Astrocyte (in vitro differentiated cells and primary cell): ENCODE measurements at regions not wholly inside any gene's neighbourhood (a gene's known extent, or its start where the extent isn't known, plus 50 kb on each side); places are given as distances from the start of the nearest gene placed in this dataset.

ENCODE experiments used
- DNase-seq: peaks from one replicate; pipeline ENCODE4 v3.0.0-alpha.2; 2010; ENCODE audit warnings: low read depth
- FAIRE-seq: peaks from 2 replicates; lab custom pipeline; 2011; peaks lifted over from hg19 to GRCh38; lab: Jason Lieb, UNC
- H2AFZ ChIP-seq: 2 replicates; pipeline ENCODE4 v1.6.0; 2012; ENCODE audit warnings: low read depth, low read length, inconsistent platforms
- H3K27ac ChIP-seq: 2 replicates; pipeline ENCODE4 v1.5.1; 2011; ENCODE audit warnings: low read depth, low read length, inconsistent platforms
- H3K27me3 ChIP-seq: 2 replicates; pipeline ENCODE4 v1.6.0; 2011; ENCODE audit warnings: low read length, inconsistent platforms; ENCODE audit not compliant: insufficient read depth
- H3K36me3 ChIP-seq: 2 replicates; pipeline ENCODE4 v1.5.1; 2011; ENCODE audit warnings: low read length, inconsistent platforms; ENCODE audit not compliant: insufficient read depth
- H3K4me1 ChIP-seq: 2 replicates; pipeline ENCODE4 v1.5.1; 2011; ENCODE audit warnings: low read length, inconsistent platforms; ENCODE audit not compliant: insufficient read depth
- H3K4me2 ChIP-seq: 2 replicates; pipeline ENCODE4 v1.6.0; 2012; ENCODE audit warnings: low read length, inconsistent platforms
- H3K4me3 ChIP-seq: 2 replicates; pipeline ENCODE4 v1.5.1; 2011; ENCODE audit warnings: low read depth, mild to moderate bottlenecking, low read length, inconsistent platforms; ENCODE audit not compliant: insufficient read depth
- H3K79me2 ChIP-seq: 2 replicates; pipeline ENCODE4 v1.6.0; 2012; ENCODE audit warnings: mild to moderate bottlenecking, low read length, inconsistent platforms; ENCODE audit not compliant: insufficient read depth
- H3K9ac ChIP-seq: 2 replicates; pipeline ENCODE4 v1.6.0; 2012; ENCODE audit warnings: mild to moderate bottlenecking, low read length, inconsistent platforms
- H3K9me3 ChIP-seq: 2 replicates; pipeline ENCODE4 v1.5.1; 2012; ENCODE audit warnings: low read depth, mild to moderate bottlenecking, low read length, inconsistent platforms; ENCODE audit not compliant: insufficient read depth
- H4K20me1 ChIP-seq: 2 replicates; pipeline ENCODE4 v1.6.0; 2012; ENCODE audit warnings: low read length, inconsistent platforms; ENCODE audit not compliant: insufficient read depth
- H3K27ac Mint-ChIP-seq: one replicate; pipeline ENCODE4 v1.8.0; 2021; ENCODE audit warnings: mild to moderate bottlenecking, mixed read lengths; ENCODE audit not compliant: unreplicated experiment
- H3K27me3 Mint-ChIP-seq: one replicate; pipeline ENCODE4 v1.8.0; 2021; ENCODE audit warnings: low read depth, mixed read lengths; ENCODE audit not compliant: unreplicated experiment
- H3K36me3 Mint-ChIP-seq: one replicate; pipeline ENCODE4 v1.8.0; 2021; ENCODE audit warnings: low read depth, mixed read lengths; ENCODE audit not compliant: unreplicated experiment
- H3K4me1 Mint-ChIP-seq: one replicate; pipeline ENCODE4 v1.8.0; 2021; ENCODE audit warnings: low read depth, mixed read lengths; ENCODE audit not compliant: unreplicated experiment
- H3K4me3 Mint-ChIP-seq: one replicate; pipeline ENCODE4 v1.8.0; 2021; ENCODE audit warnings: mild to moderate bottlenecking, moderate library complexity, mixed read lengths; ENCODE audit not compliant: unreplicated experiment
- H3K9me3 Mint-ChIP-seq: one replicate; pipeline ENCODE4 v1.8.0; 2021; ENCODE audit warnings: mild to moderate bottlenecking, mixed read lengths; ENCODE audit not compliant: unreplicated experiment
- EZH2 ChIP-seq: IDR thresholded peaks from 2 replicates; pipeline ENCODE4 v1.6.1; 2012; ENCODE audit warnings: mild to moderate bottlenecking, low read length, inconsistent platforms; ENCODE audit not compliant: insufficient read depth
- TF ChIP-seq, protein P1 (sequence below): IDR thresholded peaks from 2 replicates; pipeline ENCODE4 v1.5.1; 2011; ENCODE audit warnings: low read depth, mild to moderate bottlenecking, inconsistent platforms, low read length, moderate library complexity; ENCODE audit not compliant: insufficient read depth

DNA sequence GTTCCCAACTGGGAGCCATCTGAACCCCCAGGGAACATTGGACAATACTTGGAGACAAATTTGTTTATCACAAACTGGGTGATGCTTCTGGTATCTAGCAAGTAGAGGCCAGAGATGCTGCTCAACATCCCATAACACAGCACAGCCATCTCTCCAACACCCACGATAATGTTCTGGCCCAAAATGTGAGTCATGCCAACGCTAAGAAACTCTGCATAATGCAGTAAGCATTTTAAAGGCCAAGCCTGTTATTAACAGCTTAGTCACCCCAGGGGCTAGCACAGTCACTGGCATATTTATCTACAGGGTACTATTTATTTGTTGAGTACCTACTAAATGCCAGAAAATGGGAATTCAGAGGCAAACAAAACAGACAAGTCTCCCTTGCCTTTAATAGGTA, 873.1 kb upstream of the TMEM132C start:
- Mint-ChIP-seq H3K4me3 (no peak overlapping the region), H3K36me3 (no peaks in the 10 kb centered on the region), H3K9me3 (peaks cover 3% of the 10 kb centered on the region), H3K27me3 (no peaks in the 10 kb centered on the region), H3K4me1 (no peaks in the 10 kb centered on the region), H3K27ac (no peak overlapping the region)
- no peak overlapping the region for H2AFZ ChIP-seq
- H3K36me3 ChIP-seq = no peaks in the 10 kb centered on the region
- H3K9ac ChIP-seq = no peak overlapping the region
- TF ChIP-seq, protein P1, sequence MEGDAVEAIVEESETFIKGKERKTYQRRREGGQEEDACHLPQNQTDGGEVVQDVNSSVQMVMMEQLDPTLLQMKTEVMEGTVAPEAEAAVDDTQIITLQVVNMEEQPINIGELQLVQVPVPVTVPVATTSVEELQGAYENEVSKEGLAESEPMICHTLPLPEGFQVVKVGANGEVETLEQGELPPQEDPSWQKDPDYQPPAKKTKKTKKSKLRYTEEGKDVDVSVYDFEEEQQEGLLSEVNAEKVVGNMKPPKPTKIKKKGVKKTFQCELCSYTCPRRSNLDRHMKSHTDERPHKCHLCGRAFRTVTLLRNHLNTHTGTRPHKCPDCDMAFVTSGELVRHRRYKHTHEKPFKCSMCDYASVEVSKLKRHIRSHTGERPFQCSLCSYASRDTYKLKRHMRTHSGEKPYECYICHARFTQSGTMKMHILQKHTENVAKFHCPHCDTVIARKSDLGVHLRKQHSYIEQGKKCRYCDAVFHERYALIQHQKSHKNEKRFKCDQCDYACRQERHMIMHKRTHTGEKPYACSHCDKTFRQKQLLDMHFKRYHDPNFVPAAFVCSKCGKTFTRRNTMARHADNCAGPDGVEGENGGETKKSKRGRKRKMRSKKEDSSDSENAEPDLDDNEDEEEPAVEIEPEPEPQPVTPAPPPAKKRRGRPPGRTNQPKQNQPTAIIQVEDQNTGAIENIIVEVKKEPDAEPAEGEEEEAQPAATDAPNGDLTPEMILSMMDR = no peak
- TF ChIP-seq EZH2 = no peak
- H3K27me3 ChIP-seq = no peaks in the 10 kb centered on the region
- H4K20me1 ChIP-seq = no peaks in the 10 kb centered on the region
- no peaks in the 10 kb centered on the region for H3K9me3 ChIP-seq
- FAIRE-seq (peak; percentile 71), DNase-seq (peak; percentile 86)
- H3K79me2 ChIP-seq = no peaks in the 10 kb centered on the region
- H3K4me2 ChIP-seq = no peak overlapping the region
- peaks cover 13% of the 10 kb centered on the region for H3K4me1 ChIP-seq
- H3K4me3 ChIP-seq = no peak overlapping the region
- H3K27ac ChIP-seq = peak overlapping the region; percentile 57

DNA sequence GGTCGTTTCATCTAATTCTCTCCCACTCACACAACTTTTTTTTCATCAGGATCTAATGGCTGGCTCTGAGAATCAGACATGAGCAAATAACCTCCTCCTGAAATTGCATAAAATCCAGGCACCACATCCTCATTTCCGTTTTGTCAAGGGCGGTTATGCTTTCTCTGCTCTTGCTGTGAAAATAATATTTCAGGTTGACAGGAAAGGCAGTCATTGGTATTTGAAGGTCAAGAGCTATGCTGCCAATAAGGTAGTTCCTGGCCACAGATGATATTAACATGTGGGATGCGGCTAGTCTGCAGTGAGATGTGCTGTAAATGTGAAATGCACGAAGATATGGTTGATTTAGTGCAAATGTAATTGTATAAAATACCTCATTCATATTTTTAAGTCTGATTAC, 870.2 kb upstream of the TMEM132C start:
- Histone ChIP-seq H3K9me3 (no peaks in the 10 kb centered on the region), H3K4me1 (no peaks in the 10 kb centered on the region), H3K4me3 (no peak overlapping the region), H3K79me2 (no peaks in the 10 kb centered on the region), H3K27me3 (no peaks in the 10 kb centered on the region), H3K27ac (no peak overlapping the region), H3K9ac (no peak overlapping the region), H3K36me3 (no peaks in the 10 kb centered on the region), H2AFZ (no peak overlapping the region), H4K20me1 (no peaks in the 10 kb centered on the region), H3K4me2 (no peak overlapping the region)
- Mint-ChIP-seq H3K9me3 (no peaks in the 10 kb centered on the region), H3K27ac (no peak overlapping the region), H3K4me3 (no peak overlapping the region), H3K4me1 (no peaks in the 10 kb centered on the region), H3K36me3 (no peaks in the 10 kb centered on the region), H3K27me3 (no peaks in the 10 kb centered on the region)
- FAIRE-seq = no peak
- TF ChIP-seq, protein P1 = no peak
- TF ChIP-seq EZH2 = no peak
- peak; percentile 61 for DNase-seq

DNA sequence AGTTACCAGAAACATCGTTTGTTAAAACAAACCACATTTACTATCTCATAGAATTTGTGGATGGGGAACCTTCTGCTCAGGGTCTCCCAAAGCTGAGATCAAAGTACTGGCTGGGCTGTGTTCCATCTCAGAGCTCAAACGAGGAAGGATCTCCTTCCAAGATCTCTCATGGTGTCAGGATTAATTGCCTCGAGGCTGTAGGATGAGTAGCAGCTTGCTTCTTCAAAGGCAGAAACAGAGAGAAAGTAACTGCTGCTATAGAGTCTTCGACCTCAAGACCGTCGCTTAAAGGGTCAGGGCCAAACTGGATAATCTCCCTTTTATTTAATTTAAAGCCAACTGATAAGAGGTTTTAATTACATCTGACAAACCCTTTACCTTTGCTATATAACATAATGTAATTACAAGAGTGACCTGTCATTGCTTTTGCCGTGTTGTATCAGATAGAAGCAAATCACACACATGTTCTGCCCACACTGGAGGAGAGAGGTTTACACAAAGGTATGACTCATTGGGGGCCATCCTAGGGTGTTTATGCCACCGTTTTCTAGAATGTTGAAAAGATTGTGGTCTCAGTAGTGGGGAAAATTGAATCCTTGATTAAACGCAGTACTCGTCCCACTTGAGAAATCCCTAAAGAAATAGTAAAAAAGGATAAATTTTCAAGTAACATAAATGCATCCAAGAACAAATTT, 868.8 kb upstream of the TMEM132C start:
- no peak overlapping the region for H3K27ac ChIP-seq
- H3K9me3 Mint-ChIP-seq = no peaks in the 10 kb centered on the region
- H3K9ac ChIP-seq = no peak overlapping the region
- no peak overlapping the region for H3K27ac Mint-ChIP-seq
- no peak overlapping the region for H3K4me2 ChIP-seq
- no peaks in the 10 kb centered on the region for H3K4me1 Mint-ChIP-seq
- peak; percentile 8 for DNase-seq
- no peak overlapping the region for H2AFZ ChIP-seq
- H3K36me3 ChIP-seq = no peaks in the 10 kb centered on the region
- no peaks in the 10 kb centered on the region for H3K27me3 Mint-ChIP-seq
- H3K9me3 ChIP-seq = no peaks in the 10 kb centered on the region
- FAIRE-seq = no peak
- no peaks in the 10 kb centered on the region for H3K27me3 ChIP-seq
- no peaks in the 10 kb centered on the region for H3K36me3 Mint-ChIP-seq
- H3K79me2 ChIP-seq = no peaks in the 10 kb centered on the region
- no peaks in the 10 kb centered on the region for H3K4me1 ChIP-seq
- TF ChIP-seq, protein P1 = no peak
- no peak for TF ChIP-seq EZH2
- H3K4me3 ChIP-seq = no peak overlapping the region
- H3K4me3 Mint-ChIP-seq = no peak overlapping the region
- H4K20me1 ChIP-seq = no peaks in the 10 kb centered on the region
